T1000 (cell line): ENCODE measurements at regions not wholly inside any gene's neighbourhood (a gene's known extent, or its start where the extent isn't known, plus 50 kb on each side); places are given as distances from the start of the nearest gene placed in this dataset.
"Not testable (repeated sequence)": the region's sequence is repeated elsewhere in the genome, so short reads cannot be mapped to it uniquely, and the experiment has no call there.

ENCODE experiments used
- DNase-seq: peaks from one replicate; lab custom pipeline; 2025; ENCODE audit warnings: mixed read lengths; lab: John Stamatoyannopoulos, UW

DNA sequence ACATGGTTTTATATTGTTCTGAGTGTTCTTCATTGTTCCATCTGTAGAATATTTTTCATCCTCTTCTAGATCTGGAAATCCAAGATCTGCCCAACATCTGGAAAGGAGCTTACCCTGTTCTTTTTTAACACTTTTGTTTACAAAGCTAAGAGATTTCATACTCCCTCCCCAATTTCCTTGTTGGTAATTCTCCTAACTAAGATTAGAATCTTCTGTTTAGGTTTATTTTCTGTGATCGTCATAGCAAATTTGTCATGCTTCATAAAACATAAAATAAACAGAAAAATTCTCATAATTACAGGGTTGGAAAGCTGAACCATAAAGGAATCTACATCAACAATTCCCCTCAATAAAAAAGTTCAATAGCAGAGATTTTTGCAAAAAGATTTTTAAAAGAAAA is 580.3 kb upstream of the CA10 start:
- DNase-seq, result no peak

- DNase-seq, result no peak
These were observed 578.6 kb upstream of the CA10 start for GRCh38 chr17:52737071-52737470.

DNA sequence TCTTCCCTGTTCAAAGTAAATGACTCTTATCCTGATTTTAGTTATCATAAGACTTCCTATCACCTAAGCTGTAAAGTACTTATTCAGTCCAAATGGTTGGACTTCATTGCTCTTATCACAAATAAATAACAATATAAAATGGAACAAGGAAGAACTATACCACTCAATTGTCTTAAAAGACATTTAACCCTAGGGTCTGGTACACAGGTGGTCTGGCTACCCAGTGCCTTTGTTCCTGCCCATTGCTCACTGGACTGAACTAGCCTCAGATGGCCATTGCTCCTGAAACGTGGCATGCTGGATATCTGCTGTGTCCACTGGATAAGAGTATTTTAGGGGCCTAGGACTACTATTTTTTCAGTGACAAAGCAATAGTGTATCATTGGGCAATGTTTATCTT is 574.3 kb upstream of the CA10 start:
- no peak for DNase-seq

GRCh38 chr17:52724578-52724977 is 566.1 kb upstream of the CA10 start:
- DNase-seq, result no peak

GRCh38 chr17:52721910-52722309 is 563.4 kb upstream of the CA10 start:
- no peak for DNase-seq

- DNase-seq, result no peak
These were observed 551.9 kb upstream of the CA10 start for GRCh38 chr17:52710363-52710901.

DNA sequence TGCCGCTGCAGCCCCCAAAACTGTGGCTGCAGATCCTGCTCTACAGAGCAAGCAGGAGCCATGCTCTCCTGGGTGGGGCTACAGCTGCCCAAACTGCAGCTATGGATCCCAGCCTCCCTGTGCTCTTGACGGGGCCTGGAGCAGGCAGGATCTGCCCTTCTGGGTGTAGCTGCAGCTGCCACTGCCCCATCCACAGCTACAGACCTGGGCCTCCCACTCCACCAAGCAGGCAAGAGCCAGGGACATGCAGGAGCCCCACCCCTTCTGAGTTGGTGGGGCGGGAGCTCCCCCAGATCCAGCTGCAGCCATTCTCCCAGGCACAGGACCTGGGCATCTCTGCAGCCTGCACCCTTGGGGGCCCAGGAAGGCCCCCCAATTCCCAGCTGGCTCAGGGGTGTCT is 551.2 kb upstream of the CA10 start:
- DNase-seq, result no peak

DNA sequence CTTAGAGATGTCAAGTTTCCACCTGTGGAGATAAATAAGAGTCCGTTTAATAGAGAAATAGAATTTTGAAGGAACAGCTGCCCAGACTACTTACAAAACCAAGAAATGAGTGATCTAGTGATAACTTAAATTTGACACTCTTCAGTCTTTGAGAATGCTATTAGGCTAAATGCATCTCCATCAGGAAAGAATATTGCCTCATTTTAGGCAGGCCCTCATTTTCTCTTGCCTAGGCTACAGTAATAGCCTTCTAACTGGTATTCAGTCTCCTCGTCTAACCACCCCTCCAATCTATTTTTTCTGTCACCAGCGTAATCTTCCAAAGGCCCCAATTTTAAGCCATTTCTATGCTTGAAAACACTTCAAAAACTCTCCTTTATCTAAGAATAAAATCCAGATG is 537.8 kb upstream of the CA10 start:
- no peak for DNase-seq

DNA sequence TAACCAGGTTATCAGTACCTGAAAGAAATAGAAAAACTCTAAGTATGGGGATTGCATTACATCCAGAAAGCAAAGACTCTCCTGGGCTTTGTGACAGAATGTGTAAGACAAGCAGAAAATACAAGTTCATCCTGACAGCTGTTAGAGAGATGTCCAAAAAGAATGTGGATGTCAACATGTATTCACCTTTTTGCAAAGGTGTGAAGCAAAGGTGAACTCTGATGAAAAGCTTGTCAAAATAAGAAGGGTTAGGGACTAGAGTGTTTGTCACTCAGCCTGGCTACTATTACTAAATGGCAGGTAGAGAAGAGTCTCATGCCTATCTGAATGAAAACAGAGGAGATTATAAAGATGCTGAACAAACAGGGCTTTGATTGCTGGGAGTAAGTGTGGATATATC is 527.6 kb upstream of the CA10 start:
- DNase-seq, result no peak

GRCh38 chr17:52681480-52681879 is 523.0 kb upstream of the CA10 start:
- no peak for DNase-seq

DNA sequence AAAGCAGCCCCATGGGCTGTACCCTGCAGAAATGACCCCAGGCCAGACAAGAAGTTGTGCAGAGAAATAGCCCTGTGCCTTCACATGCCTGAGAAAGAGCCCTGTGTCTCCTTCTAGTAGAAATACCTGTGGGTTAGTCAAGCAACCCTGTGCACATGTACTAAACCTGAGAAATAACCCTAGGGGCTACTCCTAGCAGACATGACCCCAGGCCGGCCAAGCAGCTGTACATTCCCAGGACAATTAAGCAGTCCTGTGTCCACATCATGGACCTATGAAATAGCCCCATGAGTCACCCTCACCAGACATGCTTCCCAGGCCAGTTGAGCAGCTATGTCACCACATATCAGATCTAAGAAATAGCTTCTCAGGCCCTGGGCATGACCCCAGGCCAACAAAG is 519.7 kb upstream of the CA10 start:
- no peak for DNase-seq

DNA sequence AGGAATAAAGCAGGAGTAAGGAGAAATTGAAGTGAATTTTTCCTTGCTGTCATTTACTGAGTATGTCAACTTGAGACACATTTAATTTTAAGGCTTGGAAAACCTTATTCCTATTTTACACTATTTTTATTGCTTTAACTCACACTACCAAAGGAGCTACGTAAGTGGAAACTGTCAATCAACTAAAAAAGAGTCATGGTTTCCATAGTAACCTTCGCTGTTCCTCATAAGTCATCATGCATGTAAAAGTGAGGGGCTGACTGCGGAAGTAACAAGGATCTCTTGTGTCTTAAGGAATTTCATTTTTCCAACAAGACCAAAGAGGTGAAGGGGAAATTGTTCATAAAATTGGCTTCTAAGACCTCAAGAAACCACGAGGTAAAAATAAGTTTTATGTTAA is 516.2 kb upstream of the CA10 start:
- DNase-seq, result no peak

GRCh38 chr17:52673791-52674190 is 515.3 kb upstream of the CA10 start:
- no peak for DNase-seq

GRCh38 chr17:52666264-52666663 is 507.8 kb upstream of the CA10 start:
- no peak for DNase-seq

GRCh38 chr17:52660692-52661091 is 502.2 kb upstream of the CA10 start:
- no peak for DNase-seq

DNA sequence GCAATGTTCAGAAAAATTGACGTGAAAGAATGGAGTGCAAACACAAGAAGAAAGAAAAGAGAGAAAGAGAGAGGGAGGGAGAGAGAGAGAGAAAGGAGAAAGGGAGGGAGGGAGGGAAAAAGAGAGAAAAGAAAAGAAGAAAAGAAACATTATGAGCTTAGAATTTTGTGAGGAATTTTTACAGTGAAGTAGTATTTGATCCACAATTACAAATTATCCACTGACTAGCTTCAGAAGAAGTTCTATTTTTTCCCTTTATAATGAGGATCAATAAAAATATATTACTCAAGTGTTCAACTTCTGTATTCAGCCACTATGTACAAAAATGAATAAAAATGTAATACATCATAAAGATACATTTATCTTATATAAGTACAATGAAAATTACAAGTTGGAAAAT is 494.5 kb upstream of the CA10 start:
- no peak for DNase-seq

DNA sequence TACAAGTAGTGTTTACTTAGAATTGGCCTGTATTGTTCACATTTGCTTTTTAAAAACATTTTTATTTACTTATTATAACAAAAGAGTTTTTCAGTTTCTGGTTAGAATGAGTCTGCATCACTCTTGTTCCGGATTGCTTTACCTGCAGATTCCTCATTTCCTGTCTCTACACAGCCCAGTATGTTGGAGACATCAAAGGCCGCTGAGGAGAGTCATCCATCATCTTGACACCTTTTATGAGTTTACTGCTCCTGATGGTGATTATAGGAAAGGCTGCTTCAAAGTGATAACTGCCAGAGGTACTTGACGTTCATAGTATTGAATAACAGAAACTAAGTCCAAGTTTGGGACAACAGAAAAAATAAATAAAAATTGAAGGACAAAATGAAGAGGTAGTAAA is 490.5 kb upstream of the CA10 start:
- no peak for DNase-seq

GRCh38 chr17:52647411-52647810 is 488.9 kb upstream of the CA10 start:
- DNase-seq, result no peak

DNA sequence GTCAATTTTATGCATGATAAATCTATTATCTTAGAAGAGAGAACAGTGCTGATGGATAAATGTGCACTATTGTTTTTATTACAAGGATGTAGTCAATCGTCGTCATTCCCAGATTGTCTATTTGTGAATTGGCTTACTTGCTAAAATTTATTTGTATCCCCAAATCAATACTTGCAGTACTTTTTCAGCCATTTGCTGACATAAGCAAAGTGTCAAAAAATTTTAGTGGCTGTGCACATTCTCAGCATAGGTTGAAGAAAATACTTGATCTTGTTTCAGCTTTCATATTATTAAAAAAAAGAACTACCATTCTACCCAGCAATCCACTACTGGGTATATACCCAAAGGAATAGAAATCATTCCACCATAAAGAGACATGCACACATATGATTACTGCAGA is 477.9 kb upstream of the CA10 start:
- no peak for DNase-seq

GRCh38 chr17:52606590-52606989 is 448.1 kb upstream of the CA10 start:
- DNase-seq, result no peak

DNA sequence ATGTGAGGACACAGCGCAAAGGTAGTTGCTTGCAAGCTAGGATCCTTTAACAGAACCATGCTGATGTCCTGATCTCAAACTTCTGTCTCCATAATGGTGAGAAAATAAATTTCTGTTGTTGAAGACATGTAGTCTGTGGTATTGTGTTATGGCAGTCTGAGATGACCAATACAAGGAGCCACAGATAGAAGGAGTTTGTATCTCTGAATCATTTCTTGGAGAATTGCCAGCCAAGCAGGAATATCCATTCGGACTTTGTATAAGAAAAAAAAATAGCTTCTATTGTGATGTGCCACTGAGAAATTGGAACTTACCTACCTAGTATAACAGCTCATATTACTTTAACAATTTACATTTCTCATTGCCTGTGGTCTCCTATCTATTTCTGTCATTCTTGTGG is 447.6 kb upstream of the CA10 start:
- DNase-seq, result no peak

GRCh38 chr17:52604105-52604504 is 445.6 kb upstream of the CA10 start:
- no peak for DNase-seq

DNA sequence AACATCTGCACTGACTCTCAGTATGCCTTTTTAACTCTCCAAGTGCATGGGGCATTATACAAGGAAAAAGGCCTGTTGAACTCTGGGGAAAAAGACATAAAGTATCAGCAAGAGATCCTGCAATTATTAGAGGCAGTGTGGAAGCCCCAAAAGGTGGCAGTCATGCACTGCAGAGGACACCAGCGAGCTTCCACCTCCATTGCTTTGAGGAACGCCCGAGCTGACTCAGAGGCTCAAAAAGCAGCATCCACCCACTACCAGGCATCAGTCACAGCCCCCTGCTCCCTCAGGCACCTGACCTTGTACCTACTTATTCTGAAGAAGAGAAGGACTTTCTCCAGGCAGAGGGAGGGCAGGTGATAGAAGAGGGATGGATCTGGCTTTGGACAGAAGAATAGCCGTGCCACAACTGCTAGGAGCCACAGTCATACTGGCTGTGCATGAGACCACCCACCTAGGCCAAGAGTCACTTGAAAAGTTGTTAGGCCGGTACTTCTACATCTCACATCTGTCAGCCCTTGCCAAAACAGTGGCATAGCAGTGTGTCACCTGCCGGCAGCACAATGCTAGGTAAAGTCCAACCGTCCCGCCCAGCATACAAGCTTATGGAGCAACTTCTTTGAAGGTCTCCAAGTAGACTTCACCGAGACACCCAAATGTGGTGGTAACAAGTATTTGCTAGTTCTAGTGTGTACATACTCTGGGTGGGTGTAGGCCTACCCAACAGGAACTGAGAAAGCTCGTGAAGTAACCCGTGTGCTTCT is 439.1 kb upstream of the CA10 start:
- not testable (repeated sequence) for DNase-seq

GRCh38 chr17:52594516-52594915 is 436.0 kb upstream of the CA10 start:
- no peak for DNase-seq
